Upper lobe of left lung (tissue), 6 donors: ENCODE measurements at regions not wholly inside any gene's neighbourhood (a gene's known extent, or its start where the extent isn't known, plus 50 kb on each side); places are given as distances from the start of the nearest gene placed in this dataset.
A peak's percentile ranks its signal among the peaks of the same experiment; 100 is the strongest.
"Not testable (repeated sequence)": the region's sequence is repeated elsewhere in the genome, so short reads cannot be mapped to it uniquely, and the experiment has no call there.

Experiments used
- ATAC-seq, 2 donors: fragments of 200-7000 bp; cut with Tn5 transposase; one replicate each; pipeline ENCODE4 v1.9.1; 2022; ENCODE audit warnings: mild to moderate bottlenecking in 2 of 2, moderate library complexity in 2 of 2; ENCODE audit not compliant: low FRiP score in 2 of 2
- DNase-seq, 2 donors: peaks; one replicate each; pipeline ENCODE4 v3.0.0-alpha.2; 2019 to 2020
- H3K27ac ChIP-seq, 4 donors: fragments of 200-600 bp; sonication (generic); one replicate each; pipeline ENCODE4 v1.5.1; 2016 to 2019
- H3K27me3 ChIP-seq, 4 donors: fragments of 200-600 bp; sonication (generic); one replicate each; pipeline ENCODE4 v1.5.1; 2017 to 2019
- H3K36me3 ChIP-seq, 4 donors: fragments of 200-600 bp; sonication (generic); one replicate each; pipeline ENCODE4 v1.5.1; 2016 to 2019
- H3K4me1 ChIP-seq, 4 donors: fragments of 200-600 bp; sonication (generic); one replicate each; pipeline ENCODE4 v1.5.1; 2018 to 2019
- H3K4me3 ChIP-seq, 4 donors: fragments of 200-600 bp; sonication (generic); one replicate each; pipeline ENCODE4 v1.5.1; 2017 to 2019; ENCODE audit warnings: mild to moderate bottlenecking in 2 of 4, moderate library complexity in 1 of 4
- H3K9me3 ChIP-seq, 4 donors: fragments of 200-600 bp; sonication (generic); one replicate each; pipeline ENCODE4 v1.5.1; 2018 to 2019
- EP300 ChIP-seq, 4 donors: sonication (generic); formaldehyde crosslinking; IDR thresholded peaks; one replicate each; pipeline ENCODE4 v1.5.1; 2017; ENCODE audit warnings: antibody characterized with exemption in 4 of 4, control low read depth in 2 of 4
- POLR2A ChIP-seq, 4 donors: fragments of 450-650 bp; IDR thresholded peaks; one replicate each; pipeline ENCODE4 v1.5.1; 2016 to 2017; ENCODE audit warnings: antibody characterized with exemption in 4 of 4, mild to moderate bottlenecking in 2 of 4
- POLR2AphosphoS5 ChIP-seq, 2 donors: sonication (generic); formaldehyde crosslinking; IDR thresholded peaks; one replicate each; pipeline ENCODE4 v1.5.1; 2017; ENCODE audit warnings: antibody characterized with exemption in 2 of 2
- WGBS, 2 donors: methylation state at CpG; one replicate each; pipeline ENCODE4 v1.1.5; 2017 to 2018; 5-methylcytosine and 5-hydroxymethylcytosine counted together
- TF ChIP-seq, protein P1 (sequence below), 6 experiments: fragments of 450-650 bp in 4 of 6; fragments of 200-600 bp in 2 of 6; sonication (generic) in 2 of 6; IDR thresholded peaks; one replicate each; pipeline ENCODE4 v1.5.1; 2016 to 2019; ENCODE audit warnings: antibody characterized with exemption in 6 of 6
- donor health status: DM: no; HTN: no; CAD: no; lungs with moderate emphysema.
- donor health status: DM: no; HTN: yes; CAD: no; lungs with severe emphysema.

GRCh38 chr1:38500891-38501290, 358.7 kb downstream of the RRAGC start:
- DNase-seq: no peak
- TF ChIP-seq POLR2A (IDR thresholded peaks at IDR 0.05) (no peak), EP300 (IDR thresholded peaks at IDR 0.05) (no peak), POLR2AphosphoS5 (IDR thresholded peaks at IDR 0.05) (no peak)
- TF ChIP-seq, protein P1, sequence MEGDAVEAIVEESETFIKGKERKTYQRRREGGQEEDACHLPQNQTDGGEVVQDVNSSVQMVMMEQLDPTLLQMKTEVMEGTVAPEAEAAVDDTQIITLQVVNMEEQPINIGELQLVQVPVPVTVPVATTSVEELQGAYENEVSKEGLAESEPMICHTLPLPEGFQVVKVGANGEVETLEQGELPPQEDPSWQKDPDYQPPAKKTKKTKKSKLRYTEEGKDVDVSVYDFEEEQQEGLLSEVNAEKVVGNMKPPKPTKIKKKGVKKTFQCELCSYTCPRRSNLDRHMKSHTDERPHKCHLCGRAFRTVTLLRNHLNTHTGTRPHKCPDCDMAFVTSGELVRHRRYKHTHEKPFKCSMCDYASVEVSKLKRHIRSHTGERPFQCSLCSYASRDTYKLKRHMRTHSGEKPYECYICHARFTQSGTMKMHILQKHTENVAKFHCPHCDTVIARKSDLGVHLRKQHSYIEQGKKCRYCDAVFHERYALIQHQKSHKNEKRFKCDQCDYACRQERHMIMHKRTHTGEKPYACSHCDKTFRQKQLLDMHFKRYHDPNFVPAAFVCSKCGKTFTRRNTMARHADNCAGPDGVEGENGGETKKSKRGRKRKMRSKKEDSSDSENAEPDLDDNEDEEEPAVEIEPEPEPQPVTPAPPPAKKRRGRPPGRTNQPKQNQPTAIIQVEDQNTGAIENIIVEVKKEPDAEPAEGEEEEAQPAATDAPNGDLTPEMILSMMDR (IDR thresholded peaks at IDR 0.05): no peak
- no peak overlapping the region for H3K27ac ChIP-seq
- no peak overlapping the region for H3K4me3 ChIP-seq
- H3K4me1 ChIP-seq: no peaks in the 10 kb centered on the region
- H3K27me3 ChIP-seq: no peaks in the 10 kb centered on the region
- no peak for ATAC-seq
- no peaks in the 10 kb centered on the region for H3K9me3 ChIP-seq
- 61 to 70% methylated on average over 2 of the region's 2 CpGs for WGBS, 2 donors
- H3K36me3 ChIP-seq: no peaks in the 10 kb centered on the region

DNA sequence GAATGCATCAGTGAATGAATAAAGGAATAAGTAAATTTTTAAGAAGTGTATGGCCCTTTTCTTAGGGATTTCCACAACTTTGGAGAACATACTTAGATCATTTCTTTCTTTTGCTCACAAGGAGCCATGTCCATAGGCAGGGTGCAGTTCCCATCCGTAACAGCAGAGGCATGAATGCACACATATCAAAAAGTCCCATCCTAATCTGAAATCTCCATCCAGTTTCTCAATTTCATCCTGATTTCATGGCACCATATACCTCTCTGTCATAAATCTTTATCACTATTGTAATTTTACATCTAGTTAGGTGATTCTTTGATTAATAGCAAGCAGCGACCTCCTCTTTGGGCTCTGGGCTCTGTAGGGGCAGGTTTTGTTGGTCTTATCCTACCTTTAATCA, 359.2 kb downstream of the RRAGC start:
- ATAC-seq (no peak), DNase-seq (no peak)
- no peaks in the 10 kb centered on the region for H3K9me3 ChIP-seq
- no peak overlapping the region for H3K4me3 ChIP-seq
- no peak for TF ChIP-seq POLR2A (IDR thresholded peaks at IDR 0.05)
- TF ChIP-seq, protein P1 (IDR thresholded peaks at IDR 0.05): peak in 5 of 6 experiments; percentile 7 to 40 (median 26)
- no peaks in the 10 kb centered on the region for H3K27me3 ChIP-seq
- no peaks in the 10 kb centered on the region for H3K36me3 ChIP-seq
- H3K4me1 ChIP-seq: no peaks in the 10 kb centered on the region
- WGBS, 2 donors: 90 to 93% methylated on average over 2 of the region's 2 CpGs
- H3K27ac ChIP-seq: no peak overlapping the region

GRCh38 chr1:38498686-38499085, 360.9 kb downstream of the RRAGC start:
- Histone ChIP-seq H3K27me3 (no peaks in the 10 kb centered on the region), H3K4me3 (no peak overlapping the region), H3K4me1 (no peaks in the 10 kb centered on the region), H3K36me3 (no peaks in the 10 kb centered on the region), H3K27ac (no peak overlapping the region), H3K9me3 (no peaks in the 10 kb centered on the region)
- no peak for TF ChIP-seq EP300 (IDR thresholded peaks at IDR 0.05)
- no peak for TF ChIP-seq POLR2AphosphoS5 (IDR thresholded peaks at IDR 0.05)
- TF ChIP-seq POLR2A (IDR thresholded peaks at IDR 0.05): no peak
- TF ChIP-seq, protein P1 (IDR thresholded peaks at IDR 0.05): no peak
- 47 to 66% methylated on average over 7 of the region's 7 CpGs for WGBS, 2 donors
- DNase-seq (no peak), ATAC-seq (no peak)

DNA sequence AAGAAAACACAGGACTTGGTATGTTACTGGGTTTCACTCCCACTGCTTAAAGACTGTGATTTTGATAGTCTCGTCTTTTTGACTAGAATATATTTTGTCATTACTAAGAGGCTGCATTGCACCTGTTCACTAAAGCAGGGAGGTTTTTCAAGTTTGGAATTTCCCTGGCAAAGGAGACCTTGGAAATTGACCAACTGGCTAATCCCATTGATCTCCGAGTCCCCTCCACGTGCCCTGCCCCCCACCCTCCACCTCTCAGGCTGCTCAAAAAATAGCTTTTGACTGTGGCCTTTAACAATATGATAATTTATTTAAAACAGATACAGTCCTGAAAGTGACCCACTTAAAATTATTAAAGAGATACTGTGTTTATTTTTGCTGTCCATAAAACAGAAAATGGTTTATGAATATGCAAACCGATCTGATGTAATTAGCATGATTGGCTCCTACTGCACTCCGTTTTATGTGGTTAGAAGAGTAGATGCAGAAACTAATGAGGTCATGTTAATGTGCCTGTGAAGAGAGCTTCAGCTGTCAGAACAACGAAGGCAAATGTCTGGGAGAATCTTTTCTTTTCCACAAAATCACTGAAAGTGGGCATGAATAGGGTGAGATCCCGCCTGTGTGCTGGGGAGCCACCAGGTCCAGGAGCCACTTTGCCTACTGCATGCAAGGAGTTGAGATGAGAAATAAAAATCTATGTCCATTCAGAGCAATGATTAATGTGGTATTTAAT, 361.5 kb downstream of the RRAGC start:
- Histone ChIP-seq H3K4me3 (no peak overlapping the region), H3K27ac (no peak overlapping the region), H3K9me3 (no peaks in the 10 kb centered on the region), H3K27me3 (no peaks in the 10 kb centered on the region), H3K36me3 (no peaks in the 10 kb centered on the region), H3K4me1 (no peaks in the 10 kb centered on the region)
- WGBS, 2 donors: 70 to 73% methylated on average over 7 of the region's 7 CpGs
- no peak for TF ChIP-seq EP300 (IDR thresholded peaks at IDR 0.05)
- no peak for TF ChIP-seq POLR2A (IDR thresholded peaks at IDR 0.05)
- TF ChIP-seq, protein P1 (IDR thresholded peaks at IDR 0.05): no peak
- TF ChIP-seq POLR2AphosphoS5 (IDR thresholded peaks at IDR 0.05): no peak
- DNase-seq (no peak), ATAC-seq (no peak)

- ATAC-seq, H3K27me3 ChIP-seq, H3K4me1 ChIP-seq, H3K27ac ChIP-seq, H3K4me3 ChIP-seq, DNase-seq, H3K36me3 ChIP-seq, H3K9me3 ChIP-seq: not testable (repeated sequence)
- 70 to 71% methylated on average over 3 of the region's 3 CpGs for WGBS, 2 donors
These were observed 366.3 kb downstream of the RRAGC start for GRCh38 chr1:38493306-38493705.
